ENCODE measurements at regions not wholly inside any gene's neighbourhood (a gene's known extent, or its start where the extent isn't known, plus 50 kb on each side); places are given as distances from the start of the nearest gene placed in this dataset.

DNA sequence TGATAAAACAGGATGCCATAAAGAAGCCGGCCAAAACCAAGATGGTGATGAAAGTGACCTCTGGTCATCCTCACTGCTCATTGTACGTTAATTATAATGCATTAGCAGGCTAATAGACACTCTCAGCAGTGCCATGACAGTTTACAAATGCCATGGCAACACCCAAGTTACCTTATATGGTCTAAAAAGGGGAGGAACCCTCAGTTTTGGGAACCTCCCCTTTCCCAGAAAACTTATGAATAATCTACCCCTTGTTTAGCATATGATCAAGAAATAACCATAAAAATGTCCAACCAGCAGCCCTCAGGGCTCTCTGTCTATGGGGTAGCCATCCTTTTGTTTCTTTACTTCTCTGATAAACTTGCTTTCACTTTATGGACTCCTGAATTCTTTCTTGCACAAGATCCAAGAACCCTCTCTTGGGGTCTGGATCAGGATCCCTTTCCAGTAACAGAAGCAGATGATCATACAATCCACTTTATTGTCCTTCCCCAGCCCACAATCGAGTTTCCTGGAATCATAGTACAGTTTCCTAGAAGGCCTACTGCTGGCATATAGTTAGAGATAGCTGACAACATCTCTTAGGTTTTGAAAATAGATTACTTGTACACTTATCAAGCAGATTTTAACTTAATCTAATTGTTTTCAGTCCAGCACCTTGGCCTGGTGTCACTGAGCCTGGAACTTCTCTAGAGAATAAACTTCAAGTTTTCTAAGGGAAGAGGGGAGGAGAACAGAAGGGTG is 266.7 kb upstream of the HMGA2 start:
- Histone ChIP-seq H3K27ac (ENCODE audit: low read depth, low read length) (no peak overlapping the region), H3K4me2 (ENCODE audit: low read length) (no peak overlapping the region)
- no peaks in the 10 kb centered on the region for H3K27me3 Mint-ChIP-seq (ENCODE audit: low read depth, unreplicated experiment)

DNA sequence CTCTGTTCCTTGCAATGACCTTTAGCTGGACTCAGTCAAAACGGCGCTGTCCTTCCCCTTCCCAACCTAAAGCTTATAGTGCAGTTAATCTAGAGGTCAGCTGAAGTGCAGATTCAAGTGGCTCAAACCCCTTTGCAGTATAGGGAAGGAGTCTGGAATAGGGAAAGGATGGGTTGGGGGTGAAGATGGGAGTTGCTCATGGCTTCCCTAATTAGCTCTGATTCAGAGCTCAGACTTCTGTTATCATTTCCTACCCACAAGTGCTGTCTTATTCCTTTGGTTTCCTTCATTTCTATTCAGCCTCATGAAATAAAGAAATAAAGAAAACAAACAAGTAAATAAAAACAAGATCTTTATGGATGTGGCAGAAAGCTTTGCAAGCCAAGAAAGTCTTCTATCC is 264.0 kb upstream of the HMGA2 start:
- no peaks in the 10 kb centered on the region for H3K27me3 ChIP-seq (ENCODE audit: insufficient read depth, low read length)
- Mint-ChIP-seq H3K36me3 (ENCODE audit: low read depth, unreplicated experiment) (peaks cover 9% of the 10 kb centered on the region), H3K4me1 (ENCODE audit: low read depth, unreplicated experiment) (peaks cover 21% of the 10 kb centered on the region), H3K4me3 (ENCODE audit: unreplicated experiment) (no peak overlapping the region), H3K27me3 (ENCODE audit: low read depth, unreplicated experiment) (no peaks in the 10 kb centered on the region), H3K27ac (ENCODE audit: unreplicated experiment) (no peak overlapping the region), H3K9me3 (ENCODE audit: unreplicated experiment) (peaks cover 7% of the 10 kb centered on the region)
- DNase-seq (ENCODE audit: low read depth) = no peak
- no peak for FAIRE-seq
- no peaks in the 10 kb centered on the region for H3K9me3 ChIP-seq (ENCODE audit: insufficient read depth, low read depth, low read length)
- no peak overlapping the region for H3K9ac ChIP-seq (ENCODE audit: low read length)
- H3K79me2 ChIP-seq (ENCODE audit: insufficient read depth, low read length) = no peaks in the 10 kb centered on the region
- no peaks in the 10 kb centered on the region for H3K36me3 ChIP-seq (ENCODE audit: insufficient read depth, low read length)
- H3K4me2 ChIP-seq (ENCODE audit: low read length) = no peak overlapping the region
- H3K4me1 ChIP-seq (ENCODE audit: insufficient read depth, low read length) = peaks cover 29% of the 10 kb centered on the region
- H3K4me3 ChIP-seq (ENCODE audit: insufficient read depth, low read depth, low read length) = no peak overlapping the region
- H4K20me1 ChIP-seq (ENCODE audit: insufficient read depth, low read length) = no peaks in the 10 kb centered on the region
- TF ChIP-seq EZH2 (IDR thresholded peaks at IDR 0.05; ENCODE audit: insufficient read depth, low read length) = no peak
- TF ChIP-seq, protein P1, sequence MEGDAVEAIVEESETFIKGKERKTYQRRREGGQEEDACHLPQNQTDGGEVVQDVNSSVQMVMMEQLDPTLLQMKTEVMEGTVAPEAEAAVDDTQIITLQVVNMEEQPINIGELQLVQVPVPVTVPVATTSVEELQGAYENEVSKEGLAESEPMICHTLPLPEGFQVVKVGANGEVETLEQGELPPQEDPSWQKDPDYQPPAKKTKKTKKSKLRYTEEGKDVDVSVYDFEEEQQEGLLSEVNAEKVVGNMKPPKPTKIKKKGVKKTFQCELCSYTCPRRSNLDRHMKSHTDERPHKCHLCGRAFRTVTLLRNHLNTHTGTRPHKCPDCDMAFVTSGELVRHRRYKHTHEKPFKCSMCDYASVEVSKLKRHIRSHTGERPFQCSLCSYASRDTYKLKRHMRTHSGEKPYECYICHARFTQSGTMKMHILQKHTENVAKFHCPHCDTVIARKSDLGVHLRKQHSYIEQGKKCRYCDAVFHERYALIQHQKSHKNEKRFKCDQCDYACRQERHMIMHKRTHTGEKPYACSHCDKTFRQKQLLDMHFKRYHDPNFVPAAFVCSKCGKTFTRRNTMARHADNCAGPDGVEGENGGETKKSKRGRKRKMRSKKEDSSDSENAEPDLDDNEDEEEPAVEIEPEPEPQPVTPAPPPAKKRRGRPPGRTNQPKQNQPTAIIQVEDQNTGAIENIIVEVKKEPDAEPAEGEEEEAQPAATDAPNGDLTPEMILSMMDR (IDR thresholded peaks at IDR 0.05; ENCODE audit: insufficient read depth, low read depth, low read length) = no peak
- no peak overlapping the region for H3K27ac ChIP-seq (ENCODE audit: low read depth, low read length)
- no peak overlapping the region for H2AFZ ChIP-seq (ENCODE audit: low read depth, low read length)

More for the DNA sequence above, 266.7 kb upstream of the HMGA2 start:
- Histone ChIP-seq H3K9me3 (ENCODE audit: insufficient read depth, low read depth, low read length) (no peaks in the 10 kb centered on the region), H2AFZ (ENCODE audit: low read depth, low read length) (no peak overlapping the region), H3K79me2 (ENCODE audit: insufficient read depth, low read length) (no peaks in the 10 kb centered on the region), H3K27me3 (ENCODE audit: insufficient read depth, low read length) (no peaks in the 10 kb centered on the region), H3K4me1 (ENCODE audit: insufficient read depth, low read length) (peaks cover 17% of the 10 kb centered on the region), H3K4me3 (ENCODE audit: insufficient read depth, low read depth, low read length) (no peak overlapping the region), H3K36me3 (ENCODE audit: insufficient read depth, low read length) (no peaks in the 10 kb centered on the region), H4K20me1 (ENCODE audit: insufficient read depth, low read length) (no peaks in the 10 kb centered on the region), H3K9ac (ENCODE audit: low read length) (no peak overlapping the region)
- peaks cover 9% of the 10 kb centered on the region for H3K36me3 Mint-ChIP-seq (ENCODE audit: low read depth, unreplicated experiment)
- peaks cover 13% of the 10 kb centered on the region for H3K9me3 Mint-ChIP-seq (ENCODE audit: unreplicated experiment)
- no peak overlapping the region for H3K27ac Mint-ChIP-seq (ENCODE audit: unreplicated experiment)
- FAIRE-seq = no peak
- DNase-seq (ENCODE audit: low read depth) = no peak
- TF ChIP-seq EZH2 (IDR thresholded peaks at IDR 0.05; ENCODE audit: insufficient read depth, low read length) = no peak
- TF ChIP-seq, protein P1 (IDR thresholded peaks at IDR 0.05; ENCODE audit: insufficient read depth, low read depth, low read length) = no peak
- peaks cover 9% of the 10 kb centered on the region for H3K4me1 Mint-ChIP-seq (ENCODE audit: low read depth, unreplicated experiment)
- H3K4me3 Mint-ChIP-seq (ENCODE audit: unreplicated experiment) = no peak overlapping the region

DNA sequence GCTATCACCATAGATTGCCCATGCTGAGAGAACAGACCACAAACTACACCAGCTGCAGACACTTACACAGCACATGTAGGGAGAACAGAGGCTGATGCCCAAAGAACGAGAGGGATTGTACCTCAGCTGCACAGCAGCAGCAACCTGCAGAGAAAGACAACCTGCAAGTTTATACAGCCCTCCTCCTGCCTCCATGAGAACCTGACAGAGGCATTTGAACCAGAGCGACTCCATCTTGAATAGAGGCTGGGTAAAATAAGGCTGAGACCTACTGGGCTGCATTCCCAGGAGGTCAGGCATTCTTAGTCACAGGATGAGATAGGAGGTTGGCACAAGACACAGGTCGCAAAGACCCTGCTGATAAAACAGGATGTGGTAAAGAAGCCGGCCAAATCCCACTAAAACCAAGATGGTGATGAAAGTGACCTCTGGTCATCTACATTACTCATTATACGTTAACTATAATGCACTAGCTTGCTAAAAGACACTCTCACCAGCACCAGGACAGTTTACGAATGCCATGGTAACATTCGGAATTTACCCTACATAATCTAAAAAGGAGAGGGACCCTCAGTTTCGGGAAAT is 262.4 kb upstream of the HMGA2 start:
- H3K4me2 ChIP-seq (ENCODE audit: low read length) = peak overlapping the region; percentile 20
- TF ChIP-seq, protein P1 (IDR thresholded peaks at IDR 0.05; ENCODE audit: insufficient read depth, low read depth, low read length) = no peak
- TF ChIP-seq EZH2 (IDR thresholded peaks at IDR 0.05; ENCODE audit: insufficient read depth, low read length) = no peak
- H3K79me2 ChIP-seq (ENCODE audit: insufficient read depth, low read length) = no peaks in the 10 kb centered on the region
- Mint-ChIP-seq H3K9me3 (ENCODE audit: unreplicated experiment) (peaks cover 3% of the 10 kb centered on the region), H3K4me3 (ENCODE audit: unreplicated experiment) (no peak overlapping the region), H3K36me3 (ENCODE audit: low read depth, unreplicated experiment) (no peaks in the 10 kb centered on the region), H3K27ac (ENCODE audit: unreplicated experiment) (no peak overlapping the region), H3K4me1 (ENCODE audit: low read depth, unreplicated experiment) (peaks cover 31% of the 10 kb centered on the region), H3K27me3 (ENCODE audit: low read depth, unreplicated experiment) (no peaks in the 10 kb centered on the region)
- H3K9ac ChIP-seq (ENCODE audit: low read length) = peak overlapping the region; percentile 8
- peak; percentile 86 for DNase-seq (ENCODE audit: low read depth)
- H4K20me1 ChIP-seq (ENCODE audit: insufficient read depth, low read length) = no peaks in the 10 kb centered on the region
- H3K27ac ChIP-seq (ENCODE audit: low read depth, low read length) = peak overlapping the region; percentile 42
- peaks cover 40% of the 10 kb centered on the region for H3K4me1 ChIP-seq (ENCODE audit: insufficient read depth, low read length)
- FAIRE-seq = peak; percentile 47
- H3K4me3 ChIP-seq (ENCODE audit: insufficient read depth, low read depth, low read length) = no peak overlapping the region
- H3K9me3 ChIP-seq (ENCODE audit: insufficient read depth, low read depth, low read length) = no peaks in the 10 kb centered on the region
- no peak overlapping the region for H2AFZ ChIP-seq (ENCODE audit: low read depth, low read length)
- H3K36me3 ChIP-seq (ENCODE audit: insufficient read depth, low read length) = no peaks in the 10 kb centered on the region
- H3K27me3 ChIP-seq (ENCODE audit: insufficient read depth, low read length) = no peaks in the 10 kb centered on the region

Measured in astrocyte (in vitro differentiated cells and primary cell).